Hepatocyte (in vitro differentiated cells): ENCODE measurements at regions not wholly inside any gene's neighbourhood (a gene's known extent, or its start where the extent isn't known, plus 50 kb on each side); places are given as distances from the start of the nearest gene placed in this dataset.

Experiments
- DNase-seq: peaks from one replicate; pipeline ENCODE4 v3.0.0-alpha.2; 2016; ENCODE audit warnings: low spot score
- H2AFZ ChIP-seq: fragments of 200-600 bp; sonication (generic); 2 replicates; pipeline ENCODE4 v1.6.0; 2016; ENCODE audit warnings: antibody characterized with exemption, mild to moderate bottlenecking
- H3K27ac ChIP-seq: fragments of 200-600 bp; sonication (generic); 2 replicates; pipeline ENCODE4 v1.5.1; 2016; ENCODE audit warnings: mild to moderate bottlenecking
- H3K27me3 ChIP-seq: fragments of 200-600 bp; sonication (generic); 2 replicates; pipeline ENCODE4 v1.6.1; 2016
- H3K36me3 ChIP-seq: fragments of 200-600 bp; sonication (generic); replicated peaks from 2 replicates; pipeline ENCODE4 v1.5.1; 2016; ENCODE audit warnings: low read depth; ENCODE audit not compliant: insufficient read depth
- H3K4me1 ChIP-seq: fragments of 200-600 bp; sonication (generic); 2 replicates; pipeline ENCODE4 v1.5.1; 2016; ENCODE audit warnings: mild to moderate bottlenecking, moderate library complexity; ENCODE audit not compliant: insufficient read depth
- H3K4me2 ChIP-seq: fragments of 200-600 bp; sonication (generic); 2 replicates; pipeline ENCODE4 v1.6.0; 2016
- H3K4me3 ChIP-seq: fragments of 200-600 bp; sonication (generic); 2 replicates; pipeline ENCODE4 v1.5.1; 2016; ENCODE audit warnings: mild to moderate bottlenecking
- H3K79me2 ChIP-seq: fragments of 200-600 bp; sonication (generic); 2 replicates; pipeline ENCODE4 v1.6.0; 2017; ENCODE audit warnings: mild to moderate bottlenecking
- H3K9me2 ChIP-seq: fragments of 200-600 bp; sonication (generic); replicated peaks from 2 replicates; pipeline ENCODE4 v1.6.0; 2017; ENCODE audit warnings: mild to moderate bottlenecking; ENCODE audit not compliant: insufficient read depth
- H3K9me3 ChIP-seq: fragments of 200-600 bp; sonication (generic); 2 replicates; pipeline ENCODE4 v1.5.1; 2016; ENCODE audit warnings: low read depth, mild to moderate bottlenecking
- H4K20me1 ChIP-seq: fragments of 200-600 bp; sonication (generic); 2 replicates; pipeline ENCODE4 v1.6.0; 2016; ENCODE audit warnings: mild to moderate bottlenecking; ENCODE audit not compliant: insufficient read depth, poor library complexity, severe bottlenecking
- EZH2 ChIP-seq: fragments of 200-600 bp; sonication (generic); IDR thresholded peaks from 2 replicates; pipeline ENCODE4 v1.6.1; 2016; ENCODE audit warnings: antibody characterized with exemption, mild to moderate bottlenecking, borderline replicate concordance
- EZH2phosphoT487 ChIP-seq: fragments of 200-600 bp; sonication (generic); IDR thresholded peaks from one replicate; pipeline ENCODE4 v1.6.1; 2018; ENCODE audit warnings: antibody characterized with exemption, mild to moderate bottlenecking, low read depth, moderate library complexity; ENCODE audit not compliant: unreplicated experiment, severe bottlenecking
- WGBS: methylation state at CpG from one replicate; pipeline ENCODE4 v1.1.6; 2016; ENCODE audit warnings: low lambda C conversion rate; ENCODE audit errors: missing lambda C conversion rate; 5-methylcytosine and 5-hydroxymethylcytosine counted together
- TF ChIP-seq, protein P1 (sequence below): fragments of 200-600 bp; sonication (generic); IDR thresholded peaks from 2 replicates; pipeline ENCODE4 v1.5.1; 2016; ENCODE audit warnings: antibody characterized with exemption, mild to moderate bottlenecking; ENCODE audit not compliant: poor library complexity

DNA sequence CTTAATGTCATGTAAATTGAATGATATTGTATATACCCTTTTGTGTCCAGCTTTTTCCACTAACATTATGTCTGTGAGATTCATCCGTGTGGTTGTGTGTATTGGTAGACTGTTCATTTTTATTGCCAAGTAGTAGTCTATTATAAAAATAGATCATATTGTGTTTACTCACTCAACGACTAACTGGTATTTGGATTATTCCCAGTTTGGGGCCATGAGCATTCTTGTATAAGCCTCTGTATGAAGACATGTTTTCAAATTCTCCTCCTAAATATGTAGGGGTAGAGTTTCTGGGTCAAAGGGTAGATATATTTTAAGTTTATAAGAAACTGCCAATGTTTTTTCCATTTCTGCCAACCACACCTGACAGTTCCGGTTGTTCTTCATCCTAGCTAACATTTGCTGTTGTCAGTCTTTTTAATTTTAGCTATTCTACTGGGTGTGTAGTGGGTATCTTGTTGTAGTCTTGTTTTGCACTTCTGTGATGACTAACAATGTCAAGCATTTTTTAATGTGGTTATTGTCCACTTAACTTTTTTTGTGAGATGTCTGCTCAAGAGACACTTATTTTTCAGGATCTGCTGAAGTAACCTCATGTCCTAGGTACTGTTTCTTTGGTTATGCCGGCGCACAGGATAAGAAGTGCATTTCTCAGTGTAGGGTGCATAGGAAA lies 93.2 kb downstream of the DACT1 start:
- Histone ChIP-seq H3K4me1 (no peaks in the 10 kb centered on the region), H3K79me2 (no peaks in the 10 kb centered on the region), H3K27ac (peak overlapping the region; percentile 6), H3K36me3 (no peaks in the 10 kb centered on the region), H3K9me3 (no peaks in the 10 kb centered on the region), H3K4me2 (no peak overlapping the region), H2AFZ (no peak overlapping the region), H4K20me1 (no peaks in the 10 kb centered on the region), H3K4me3 (no peak overlapping the region), H3K27me3 (no peaks in the 10 kb centered on the region), H3K9me2 (no peaks in the 10 kb centered on the region)
- no peak for DNase-seq
- WGBS = 63% methylated on average over 5 of the region's 5 CpGs
- TF ChIP-seq, protein P1, sequence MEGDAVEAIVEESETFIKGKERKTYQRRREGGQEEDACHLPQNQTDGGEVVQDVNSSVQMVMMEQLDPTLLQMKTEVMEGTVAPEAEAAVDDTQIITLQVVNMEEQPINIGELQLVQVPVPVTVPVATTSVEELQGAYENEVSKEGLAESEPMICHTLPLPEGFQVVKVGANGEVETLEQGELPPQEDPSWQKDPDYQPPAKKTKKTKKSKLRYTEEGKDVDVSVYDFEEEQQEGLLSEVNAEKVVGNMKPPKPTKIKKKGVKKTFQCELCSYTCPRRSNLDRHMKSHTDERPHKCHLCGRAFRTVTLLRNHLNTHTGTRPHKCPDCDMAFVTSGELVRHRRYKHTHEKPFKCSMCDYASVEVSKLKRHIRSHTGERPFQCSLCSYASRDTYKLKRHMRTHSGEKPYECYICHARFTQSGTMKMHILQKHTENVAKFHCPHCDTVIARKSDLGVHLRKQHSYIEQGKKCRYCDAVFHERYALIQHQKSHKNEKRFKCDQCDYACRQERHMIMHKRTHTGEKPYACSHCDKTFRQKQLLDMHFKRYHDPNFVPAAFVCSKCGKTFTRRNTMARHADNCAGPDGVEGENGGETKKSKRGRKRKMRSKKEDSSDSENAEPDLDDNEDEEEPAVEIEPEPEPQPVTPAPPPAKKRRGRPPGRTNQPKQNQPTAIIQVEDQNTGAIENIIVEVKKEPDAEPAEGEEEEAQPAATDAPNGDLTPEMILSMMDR = no peak
- TF ChIP-seq EZH2phosphoT487 (no peak), EZH2 (no peak)

DNA sequence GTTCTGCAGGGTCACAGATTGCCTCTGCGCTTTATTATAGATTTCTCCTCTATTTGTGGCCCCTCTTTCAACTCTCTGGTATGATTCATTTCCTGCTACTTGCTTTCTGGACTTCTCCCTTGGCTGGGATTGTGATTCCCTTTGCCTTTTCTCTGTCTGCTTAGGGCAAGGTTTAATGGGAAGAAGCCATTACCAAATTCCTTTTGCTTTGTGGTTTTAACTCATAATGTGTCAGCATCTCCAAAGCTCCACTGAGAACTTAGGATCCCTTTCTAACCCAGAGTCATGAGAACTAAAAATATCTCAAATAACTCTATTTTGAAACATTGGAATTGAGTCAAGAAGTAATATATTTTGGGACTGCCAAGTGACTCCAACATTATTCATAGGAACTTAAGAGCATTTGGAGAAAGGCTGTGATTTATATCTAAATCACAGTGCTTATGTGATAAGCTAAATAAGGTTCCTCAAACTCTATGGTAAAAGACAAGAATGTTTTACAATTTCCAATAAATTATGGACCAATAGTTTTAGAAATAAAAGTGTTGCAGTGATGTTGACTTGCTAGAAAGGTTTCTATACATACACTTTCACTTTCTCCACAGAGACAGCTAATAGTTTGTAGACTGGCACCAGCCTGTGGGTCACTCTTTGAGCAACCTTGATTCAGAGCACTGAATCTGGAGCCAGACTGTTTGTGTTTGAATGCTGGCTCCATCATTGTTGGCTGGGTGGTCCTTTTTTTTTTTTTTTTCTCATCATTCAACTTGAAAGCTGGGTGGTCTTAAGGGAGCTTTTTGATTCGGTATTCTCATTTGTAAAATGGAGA lies 93.9 kb downstream of the DACT1 start:
- H3K4me1 ChIP-seq = no peaks in the 10 kb centered on the region
- no peak for DNase-seq
- H3K79me2 ChIP-seq = no peaks in the 10 kb centered on the region
- no peaks in the 10 kb centered on the region for H4K20me1 ChIP-seq
- H3K27ac ChIP-seq = peak overlapping the region; percentile 6
- H3K9me3 ChIP-seq = no peaks in the 10 kb centered on the region
- no peaks in the 10 kb centered on the region for H3K27me3 ChIP-seq
- H3K4me3 ChIP-seq = no peak overlapping the region
- H2AFZ ChIP-seq = no peak overlapping the region
- TF ChIP-seq EZH2 = no peak
- TF ChIP-seq, protein P1 = no peak
- no peak for TF ChIP-seq EZH2phosphoT487
- 60% methylated on average over 2 of the region's 2 CpGs for WGBS
- H3K9me2 ChIP-seq = no peaks in the 10 kb centered on the region
- no peak overlapping the region for H3K4me2 ChIP-seq
- no peaks in the 10 kb centered on the region for H3K36me3 ChIP-seq

DNA sequence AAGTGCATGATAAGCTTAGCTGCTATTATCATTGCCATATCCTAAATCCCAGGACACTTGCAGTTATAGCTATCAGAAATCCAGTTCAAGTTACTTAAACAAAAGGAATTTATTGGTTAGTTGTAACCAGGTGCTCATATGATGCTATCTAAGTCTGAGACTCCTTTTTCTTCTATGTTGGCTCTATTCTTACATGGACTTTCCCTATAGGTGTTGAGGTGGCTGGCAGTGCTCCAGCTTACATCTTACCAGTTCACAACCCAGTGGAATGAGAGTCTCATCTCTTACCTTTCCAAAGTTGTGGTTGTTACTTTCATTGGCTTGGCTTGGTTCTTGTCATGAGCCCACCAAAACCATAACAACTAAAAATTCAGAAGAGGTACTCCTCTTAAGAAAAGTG lies 94.6 kb downstream of the DACT1 start:
- no peaks in the 10 kb centered on the region for H3K4me1 ChIP-seq
- no peak overlapping the region for H3K27ac ChIP-seq
- H3K36me3 ChIP-seq = no peaks in the 10 kb centered on the region
- no peak overlapping the region for H2AFZ ChIP-seq
- H3K4me3 ChIP-seq = no peak overlapping the region
- no peaks in the 10 kb centered on the region for H3K79me2 ChIP-seq
- no peaks in the 10 kb centered on the region for H3K9me3 ChIP-seq
- no peak overlapping the region for H3K4me2 ChIP-seq
- no peaks in the 10 kb centered on the region for H4K20me1 ChIP-seq
- no peak for TF ChIP-seq EZH2
- no peak for TF ChIP-seq EZH2phosphoT487
- TF ChIP-seq, protein P1 = no peak
- H3K27me3 ChIP-seq = no peaks in the 10 kb centered on the region
- H3K9me2 ChIP-seq = no peaks in the 10 kb centered on the region
- no peak for DNase-seq
